Forelimb muscle (tissue), 1 donor: ENCODE measurements at regions not wholly inside any gene's neighbourhood (a gene's known extent, or its start where the extent isn't known, plus 50 kb on each side); places are given as distances from the start of the nearest gene placed in this dataset.
"Not testable (repeated sequence)": the region's sequence is repeated elsewhere in the genome, so short reads cannot be mapped to it uniquely, and the experiment has no call there.

ENCODE experiments used
- DNase-seq: peaks from one replicate; pipeline ENCODE4 v3.0.0-alpha.2; 2013; ENCODE audit warnings: low read depth

GRCh38 chrX:40887476-40887875 is 152.1 kb upstream of the MED14 start:
- no peak for DNase-seq

- no peak for DNase-seq
Observed at GRCh38 chrX:40891798-40892197, 156.5 kb upstream of the MED14 start.

- DNase-seq, result no peak
Observed at GRCh38 chrX:40893251-40893910, 158.0 kb upstream of the MED14 start.

- no peak for DNase-seq
Observed at GRCh38 chrX:40895246-40895645, 159.9 kb upstream of the MED14 start.

- DNase-seq, result no peak
Observed at GRCh38 chrX:40897718-40898270, 162.5 kb upstream of the MED14 start.

- DNase-seq, result not testable (repeated sequence)
Observed at GRCh38 chrX:40904739-40905138, 169.4 kb upstream of the MED14 start.

- no peak for DNase-seq
Observed at GRCh38 chrX:40908026-40908425, 172.7 kb upstream of the MED14 start.

GRCh38 chrX:40908857-40909475 is 173.6 kb upstream of the MED14 start:
- DNase-seq, result no peak

GRCh38 chrX:40912166-40912565 is 173.1 kb upstream of the USP9X start:
- DNase-seq, result no peak

GRCh38 chrX:40912576-40912975 is 172.7 kb upstream of the USP9X start:
- DNase-seq, result no peak

- DNase-seq, result no peak
Observed at GRCh38 chrX:40920351-40920750, 164.9 kb upstream of the USP9X start.

GRCh38 chrX:40922307-40922706 is 162.9 kb upstream of the USP9X start:
- DNase-seq, result no peak

GRCh38 chrX:40926739-40927427 is 158.4 kb upstream of the USP9X start:
- DNase-seq, result not testable (repeated sequence)

- DNase-seq, result no peak
Observed at GRCh38 chrX:40928076-40928475, 157.2 kb upstream of the USP9X start.

GRCh38 chrX:40931921-40932320 is 153.3 kb upstream of the USP9X start:
- DNase-seq, result no peak

GRCh38 chrX:40933132-40933705 is 152.0 kb upstream of the USP9X start:
- no peak for DNase-seq

GRCh38 chrX:40933706-40934425 is 151.4 kb upstream of the USP9X start:
- DNase-seq, result no peak

- no peak for DNase-seq
Observed at GRCh38 chrX:40936827-40937226, 148.4 kb upstream of the USP9X start.

- DNase-seq, result no peak
Observed at GRCh38 chrX:40938423-40938822, 146.8 kb upstream of the USP9X start.

- no peak for DNase-seq
Observed at GRCh38 chrX:40943093-40943641, 142.1 kb upstream of the USP9X start.

GRCh38 chrX:40945361-40945713 is 139.9 kb upstream of the USP9X start:
- no peak for DNase-seq

- DNase-seq, result no peak
Observed at GRCh38 chrX:40947276-40947675, 138.0 kb upstream of the USP9X start.
